Small intestine (tissue), 7 donors: ENCODE measurements at regions not wholly inside any gene's neighbourhood (a gene's known extent, or its start where the extent isn't known, plus 50 kb on each side); places are given as distances from the start of the nearest gene placed in this dataset.

Experiments used
- DNase-seq, 2 donors: peaks; one replicate each; pipeline versions ENCODE4 v3.0.0 to v3.0.0-alpha.2; 2013
- FAIRE-seq: peaks from 2 replicates; lab custom pipeline; 2012; peaks lifted over from hg19 to GRCh38; lab: Jason Lieb, UNC
- H3K27ac ChIP-seq, 3 donors: one replicate each; pipeline ENCODE4 v1.5.1; 2013; ENCODE audit warnings: low read length in 2 of 3, mild to moderate bottlenecking in 2 of 3, control low read depth in 1 of 3, inconsistent platforms in 1 of 3, low read depth in 1 of 3, moderate library complexity in 1 of 3
- H3K27me3 ChIP-seq, 3 donors: one replicate each; pipeline ENCODE4 v1.6.1; 2013; ENCODE audit warnings: low read length in 3 of 3, inconsistent platforms in 1 of 3; ENCODE audit not compliant: control insufficient read depth in 3 of 3, insufficient read depth in 3 of 3
- H3K36me3 ChIP-seq, 3 donors: one replicate each; pipeline ENCODE4 v1.6.1; 2013; ENCODE audit warnings: low read length in 3 of 3, inconsistent platforms in 1 of 3, low read depth in 1 of 3, mild to moderate bottlenecking in 1 of 3, moderate library complexity in 1 of 3; ENCODE audit not compliant: control insufficient read depth in 3 of 3, insufficient read depth in 2 of 3
- H3K4me1 ChIP-seq, 3 donors: one replicate each; pipeline ENCODE4 v1.6.1; 2013; ENCODE audit warnings: low read length in 2 of 3, inconsistent platforms in 1 of 3, low read depth in 1 of 3, mild to moderate bottlenecking in 1 of 3, moderate library complexity in 1 of 3; ENCODE audit not compliant: control insufficient read depth in 3 of 3, insufficient read depth in 2 of 3
- H3K4me3 ChIP-seq, 3 donors: one replicate each; pipeline ENCODE4 v1.5.1; 2013; ENCODE audit warnings: low read length in 3 of 3, control low read depth in 1 of 3, inconsistent platforms in 1 of 3, low read depth in 1 of 3, mild to moderate bottlenecking in 1 of 3, moderate library complexity in 1 of 3
- H3K9me3 ChIP-seq, 2 donors: one replicate each; pipeline ENCODE4 v1.6.1; 2013; ENCODE audit warnings: low read depth in 1 of 2, low read length in 1 of 2; ENCODE audit not compliant: control insufficient read depth in 2 of 2, insufficient read depth in 1 of 2
- WGBS, 3 donors: extraction: QIAGEN DNeasy Blood & Tissue Kit; methylation state at CpG; one replicate each; pipeline ENCODE4 v1.1.7; 2013; 5-methylcytosine and 5-hydroxymethylcytosine counted together
- donor health status: healthy with polysubstance abuse.
- donor health status: control.
- donor health status: control.
- donor health status: Bipolar disorder and iron deficiency.
- donor health status: healthy.

GRCh38 chr1:98181036-98181764, 260.4 kb upstream of the DPYD start:
- DNase-seq: peak; percentile 39 to 91
- FAIRE-seq: no peak
- WGBS, 3 donors: 67 to 79% (median 72%) methylated on average over 1 of the region's 1 CpG

GRCh38 chr1:98179151-98179773, 258.4 kb upstream of the DPYD start:
- WGBS, 3 donors: 82 to 90% (median 86%) methylated on average over 4 of the region's 4 CpGs
- H3K27me3 ChIP-seq: no peaks in the 10 kb centered on the region
- DNase-seq: no peak
- H3K4me1 ChIP-seq: peaks cover 0 to 6% (median 2%) of the 10 kb centered on the region in 3 donors
- no peak overlapping the region for H3K4me3 ChIP-seq
- no peak overlapping the region for H3K27ac ChIP-seq
- no peak for FAIRE-seq
- no peaks in the 10 kb centered on the region for H3K9me3 ChIP-seq
- no peaks in the 10 kb centered on the region for H3K36me3 ChIP-seq

More at GRCh38 chr1:98181036-98181764, 260.4 kb upstream of the DPYD start:
- Histone ChIP-seq H3K36me3 (no peaks in the 10 kb centered on the region), H3K4me3 (no peak overlapping the region), H3K4me1 (peaks cover 0 to 6% (median 2%) of the 10 kb centered on the region in 3 donors), H3K9me3 (no peaks in the 10 kb centered on the region), H3K27ac (peak overlapping the region in 2 of 3 donors; percentile 32 to 51), H3K27me3 (no peaks in the 10 kb centered on the region)

GRCh38 chr1:98177751-98178150, 256.9 kb upstream of the DPYD start:
- H3K9me3 ChIP-seq: no peaks in the 10 kb centered on the region
- no peak overlapping the region for H3K27ac ChIP-seq
- H3K4me1 ChIP-seq: peaks cover 0 to 6% (median 2%) of the 10 kb centered on the region in 3 donors
- H3K36me3 ChIP-seq: no peaks in the 10 kb centered on the region
- 81 to 91% (median 84%) methylated on average over 2 of the region's 2 CpGs for WGBS, 3 donors
- H3K27me3 ChIP-seq: no peaks in the 10 kb centered on the region
- DNase-seq: no peak
- H3K4me3 ChIP-seq: no peak overlapping the region
- no peak for FAIRE-seq

DNA sequence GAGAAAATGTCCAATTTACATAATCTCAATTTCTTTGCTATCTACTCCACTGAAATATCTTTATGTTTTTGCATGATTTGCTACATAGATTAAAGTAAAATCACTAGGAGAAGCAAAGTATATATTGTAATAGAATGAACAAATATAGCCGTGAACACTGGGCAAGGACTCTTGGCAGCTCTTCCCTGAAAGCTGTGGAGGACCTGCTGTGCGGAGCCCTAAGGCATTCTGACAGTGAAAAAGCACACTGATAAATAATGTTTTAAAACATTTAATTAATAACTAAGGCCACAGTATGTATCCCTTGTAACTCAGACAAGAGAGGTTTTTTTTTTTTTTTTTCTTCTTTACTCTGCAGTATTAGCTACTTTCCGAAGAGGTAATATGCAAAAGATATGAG, 256.1 kb upstream of the DPYD start:
- H3K36me3 ChIP-seq: no peaks in the 10 kb centered on the region
- no peak overlapping the region for H3K27ac ChIP-seq
- no peak for FAIRE-seq
- no peaks in the 10 kb centered on the region for H3K27me3 ChIP-seq
- DNase-seq: no peak
- WGBS, 3 donors: 85 to 92% (median 90%) methylated on average over 3 of the region's 3 CpGs
- no peaks in the 10 kb centered on the region for H3K9me3 ChIP-seq
- H3K4me1 ChIP-seq: peaks cover 0 to 5% (median 2%) of the 10 kb centered on the region in 3 donors
- H3K4me3 ChIP-seq: no peak overlapping the region

GRCh38 chr1:98176414-98176813, 255.6 kb upstream of the DPYD start:
- FAIRE-seq (no peak), DNase-seq (no peak)
- Histone ChIP-seq H3K27ac (no peak overlapping the region), H3K9me3 (no peaks in the 10 kb centered on the region), H3K27me3 (no peaks in the 10 kb centered on the region), H3K4me3 (no peak overlapping the region), H3K4me1 (peaks cover 0 to 2% (median under 1%) of the 10 kb centered on the region in 3 donors), H3K36me3 (no peaks in the 10 kb centered on the region)

- no peak for FAIRE-seq
These were observed 251.7 kb upstream of the DPYD start for GRCh38 chr1:98172578-98172977.

GRCh38 chr1:98172022-98172421, 251.2 kb upstream of the DPYD start:
- H3K4me3 ChIP-seq: no peak overlapping the region
- H3K27ac ChIP-seq: no peak overlapping the region
- no peaks in the 10 kb centered on the region for H3K4me1 ChIP-seq
- WGBS, 3 donors: 50 to 57% (median 52%) methylated on average over 2 of the region's 2 CpGs
- H3K9me3 ChIP-seq: no peaks in the 10 kb centered on the region
- DNase-seq (no peak), FAIRE-seq (no peak)
- no peaks in the 10 kb centered on the region for H3K27me3 ChIP-seq
- H3K36me3 ChIP-seq: no peaks in the 10 kb centered on the region

More at GRCh38 chr1:98172578-98172977, 251.7 kb upstream of the DPYD start:
- H3K27me3 ChIP-seq: no peaks in the 10 kb centered on the region
- WGBS, 3 donors: 39 to 53% (median 44%) methylated on average over 3 of the region's 3 CpGs
- H3K4me3 ChIP-seq: no peak overlapping the region
- no peaks in the 10 kb centered on the region for H3K36me3 ChIP-seq
- H3K4me1 ChIP-seq: no peaks in the 10 kb centered on the region
- no peaks in the 10 kb centered on the region for H3K9me3 ChIP-seq
- H3K27ac ChIP-seq: no peak overlapping the region
- DNase-seq: no peak

- 73 to 82% (median 73%) methylated on average over 4 of the region's 4 CpGs for WGBS, 3 donors
- FAIRE-seq: peak; percentile 41
These were observed 243.7 kb upstream of the DPYD start for GRCh38 chr1:98164509-98164908.

More at GRCh38 chr1:98164509-98164908, 243.7 kb upstream of the DPYD start:
- Histone ChIP-seq H3K4me3 (no peak overlapping the region), H3K4me1 (no peaks in the 10 kb centered on the region), H3K27ac (no peak overlapping the region), H3K36me3 (no peaks in the 10 kb centered on the region), H3K27me3 (peaks cover 0 to 2% (median 0%) of the 10 kb centered on the region in 3 donors), H3K9me3 (no peaks in the 10 kb centered on the region)
- no peak for DNase-seq
